SK-N-SH treated with all-trans-retinoic acid at 6 μM for 48 hours (cell line): ENCODE measurements at regions not wholly inside any gene's neighbourhood (a gene's known extent, or its start where the extent isn't known, plus 50 kb on each side); places are given as distances from the start of the nearest gene placed in this dataset.
"Not testable (repeated sequence)": the region's sequence is repeated elsewhere in the genome, so short reads cannot be mapped to it uniquely, and the experiment has no call there.

Source experiments
- ATAC-seq: fragments of 200-7000 bp; cut with Tn5 transposase; 3 replicates; pipeline ENCODE4 v1.9.1; 2020; ENCODE audit warnings: mild to moderate bottlenecking, moderate library complexity
- BACH2 ChIP-seq: fragments of 250-450 bp; sonication (Bioruptor Pico); IDR thresholded peaks from 2 replicates; pipeline ENCODE4 v1.9.0; 2021; ENCODE audit warnings: mild to moderate bottlenecking, borderline replicate concordance
- CREB5 ChIP-seq: fragments of 250-450 bp; sonication (Bioruptor Pico); IDR thresholded peaks from 2 replicates; pipeline ENCODE4 v1.5.1; 2020; ENCODE audit warnings: low read depth, mild to moderate bottlenecking, moderate library complexity
- CSRNP3 ChIP-seq: fragments of 250-450 bp; sonication (Bioruptor Pico); IDR thresholded peaks from 2 replicates; pipeline ENCODE4 v1.5.1; 2021; ENCODE audit warnings: mild to moderate bottlenecking, moderate library complexity
- GLIS3 ChIP-seq: fragments of 250-450 bp; sonication (Bioruptor Pico); IDR thresholded peaks from 2 replicates; pipeline ENCODE4 v1.5.0; 2020; ENCODE audit warnings: mild to moderate bottlenecking, moderate library complexity
- ISL1 ChIP-seq: fragments of 250-450 bp; sonication (Bioruptor Pico); IDR thresholded peaks from 2 replicates; pipeline ENCODE4 v2.1.2; 2022; ENCODE audit warnings: mild to moderate bottlenecking, moderate library complexity
- OSR1 ChIP-seq: fragments of 250-450 bp; sonication (Bioruptor Pico); IDR thresholded peaks from 2 replicates; pipeline ENCODE4 v1.8.0; 2022; ENCODE audit warnings: moderate library complexity, mild to moderate bottlenecking, inconsistent platforms
- PATZ1 ChIP-seq: fragments of 250-450 bp; sonication (Bioruptor Pico); IDR thresholded peaks from 2 replicates; pipeline ENCODE4 v1.8.0; 2020; ENCODE audit warnings: mild to moderate bottlenecking, moderate library complexity, borderline replicate concordance
- POU6F1 ChIP-seq: fragments of 250-450 bp; sonication (Bioruptor Pico); IDR thresholded peaks from 2 replicates; pipeline ENCODE4 v1.8.0; 2021; ENCODE audit warnings: low read depth, mild to moderate bottlenecking, moderate library complexity, borderline replicate concordance
- PPARA ChIP-seq: fragments of 250-450 bp; sonication (Bioruptor Pico); IDR thresholded peaks from 2 replicates; pipeline ENCODE4 v1.5.0; 2020; ENCODE audit warnings: mild to moderate bottlenecking, borderline replicate concordance
- SNAI2 ChIP-seq: fragments of 250-450 bp; sonication (Bioruptor Pico); IDR thresholded peaks from 2 replicates; pipeline ENCODE4 v1.5.0; 2020; ENCODE audit warnings: mild to moderate bottlenecking, moderate library complexity
- TOX ChIP-seq: fragments of 250-450 bp; sonication (Bioruptor Pico); IDR thresholded peaks from 2 replicates; pipeline ENCODE4 v1.8.0; 2021; ENCODE audit warnings: mild to moderate bottlenecking, moderate library complexity, borderline replicate concordance
- TSHZ2 ChIP-seq: fragments of 250-450 bp; sonication (Bioruptor Pico); IDR thresholded peaks from 2 replicates; pipeline ENCODE4 v1.5.0; 2020; ENCODE audit warnings: mild to moderate bottlenecking, moderate library complexity
- ZC3H10 ChIP-seq: fragments of 250-450 bp; sonication (Bioruptor Pico); IDR thresholded peaks from 2 replicates; pipeline ENCODE4 v1.5.1; 2021; ENCODE audit warnings: mild to moderate bottlenecking, moderate library complexity
- ZFP3 ChIP-seq: fragments of 250-450 bp; sonication (Bioruptor Pico); IDR thresholded peaks from 2 replicates; pipeline ENCODE4 v1.5.0; 2020; ENCODE audit warnings: mild to moderate bottlenecking, moderate library complexity
- ZFP30 ChIP-seq: fragments of 450-650 bp; formaldehyde crosslinking; IDR thresholded peaks from 2 replicates; pipeline ENCODE4 v1.5.0; 2022; ENCODE audit warnings: mild to moderate bottlenecking, moderate library complexity
- ZNF565 ChIP-seq: fragments of 450-650 bp; formaldehyde crosslinking; conservative IDR thresholded peaks from 2 replicates; pipeline ENCODE4 v1.5.0; 2020; ENCODE audit warnings: low read depth, mild to moderate bottlenecking, moderate library complexity

GRCh38 chr2:223328578-223328977 is 273.6 kb downstream of the SCG2 start (continued):
- TF ChIP-seq TSHZ2 = no peak
- no peak for TF ChIP-seq SNAI2 (CRISPR knock-in tag)
- TF ChIP-seq ZC3H10 = no peak

- ATAC-seq = not testable (repeated sequence)
These were observed 271.4 kb downstream of the SCG2 start for GRCh38 chr2:223330747-223331146.

- TF ChIP-seq ZFP30 (CRISPR knock-in tag) (no peak), BACH2 (CRISPR knock-in tag) (no peak), TOX (CRISPR knock-in tag) (no peak), ZNF565 (CRISPR knock-in tag) (no peak), PATZ1 (no peak), ZFP3 (no peak)
- no peak; the same call in 2 of the 3 replicates for ATAC-seq
These were observed 264.1 kb downstream of the SCG2 start for GRCh38 chr2:223338016-223338415.

GRCh38 chr2:223357076-223357475 is 245.1 kb downstream of the SCG2 start:
- no peak for ATAC-seq
- no peak for TF ChIP-seq CREB5
- TF ChIP-seq SNAI2 (CRISPR knock-in tag) = no peak
- TF ChIP-seq PPARA (CRISPR knock-in tag) = no peak
- no peak for TF ChIP-seq POU6F1 (CRISPR knock-in tag)
- no peak for TF ChIP-seq ZFP30 (CRISPR knock-in tag)
- TF ChIP-seq PATZ1 = no peak
- TF ChIP-seq OSR1 (CRISPR knock-in tag) = no peak
- TF ChIP-seq TOX (CRISPR knock-in tag) = no peak
- no peak for TF ChIP-seq GLIS3 (CRISPR knock-in tag)
- TF ChIP-seq, all 23 proteins: peak for 0

- ATAC-seq = no peak
- TF ChIP-seq TSHZ2 (no peak), ISL1 (CRISPR knock-in tag) (no peak), CSRNP3 (CRISPR knock-in tag) (no peak), POU6F1 (CRISPR knock-in tag) (no peak), ZC3H10 (no peak)
These were observed 239.1 kb downstream of the SCG2 start for GRCh38 chr2:223363085-223363484.
